ENCODE measurements at regions not wholly inside any gene's neighbourhood (a gene's known extent, or its start where the extent isn't known, plus 50 kb on each side); places are given as distances from the start of the nearest gene placed in this dataset.

DNA sequence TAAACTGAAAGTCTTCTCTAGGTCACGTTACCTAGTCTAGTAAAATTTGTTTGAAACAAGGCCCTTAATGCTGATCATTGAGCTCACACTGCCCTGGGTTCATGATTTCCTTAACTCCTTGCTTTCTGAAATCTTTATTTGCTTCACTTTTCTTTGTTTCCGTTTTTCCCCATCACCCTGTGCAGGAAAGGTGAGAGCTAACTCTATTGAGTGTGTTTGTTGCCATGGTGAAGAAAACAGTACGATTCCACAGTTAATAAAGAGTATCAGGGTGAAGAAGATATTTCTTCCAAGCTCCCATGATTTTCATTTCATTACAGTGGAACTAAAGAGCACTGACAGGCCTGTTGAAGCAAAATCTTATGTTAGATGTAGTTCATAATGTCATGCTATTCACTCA is 276.2 kb downstream of the RAP2B start:
- TF ChIP-seq RCOR1 (conservative IDR thresholded peaks at IDR 0.05; ENCODE audit: low read depth, low read length): no peak
- no peak for TF ChIP-seq ZBTB33 (IDR thresholded peaks at IDR 0.05)
- no peak for TF ChIP-seq EGR1 (IDR thresholded peaks at IDR 0.05; ENCODE audit: borderline replicate concordance in 1 of 2, low read depth in 2 of 2, low read length in 2 of 2)
- TF ChIP-seq BHLHE40 (IDR thresholded peaks at IDR 0.05; ENCODE audit: borderline replicate concordance in 1 of 2, low read depth in 2 of 2, low read length in 1 of 2): no peak
- TF ChIP-seq, protein P1, sequence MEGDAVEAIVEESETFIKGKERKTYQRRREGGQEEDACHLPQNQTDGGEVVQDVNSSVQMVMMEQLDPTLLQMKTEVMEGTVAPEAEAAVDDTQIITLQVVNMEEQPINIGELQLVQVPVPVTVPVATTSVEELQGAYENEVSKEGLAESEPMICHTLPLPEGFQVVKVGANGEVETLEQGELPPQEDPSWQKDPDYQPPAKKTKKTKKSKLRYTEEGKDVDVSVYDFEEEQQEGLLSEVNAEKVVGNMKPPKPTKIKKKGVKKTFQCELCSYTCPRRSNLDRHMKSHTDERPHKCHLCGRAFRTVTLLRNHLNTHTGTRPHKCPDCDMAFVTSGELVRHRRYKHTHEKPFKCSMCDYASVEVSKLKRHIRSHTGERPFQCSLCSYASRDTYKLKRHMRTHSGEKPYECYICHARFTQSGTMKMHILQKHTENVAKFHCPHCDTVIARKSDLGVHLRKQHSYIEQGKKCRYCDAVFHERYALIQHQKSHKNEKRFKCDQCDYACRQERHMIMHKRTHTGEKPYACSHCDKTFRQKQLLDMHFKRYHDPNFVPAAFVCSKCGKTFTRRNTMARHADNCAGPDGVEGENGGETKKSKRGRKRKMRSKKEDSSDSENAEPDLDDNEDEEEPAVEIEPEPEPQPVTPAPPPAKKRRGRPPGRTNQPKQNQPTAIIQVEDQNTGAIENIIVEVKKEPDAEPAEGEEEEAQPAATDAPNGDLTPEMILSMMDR (IDR thresholded peaks at IDR 0.05 in 2 of 3, conservative IDR thresholded peaks at IDR 0.05 in 1 of 3; ENCODE audit: control insufficient read depth in 2 of 3, extremely low read depth in 1 of 3, insufficient read depth in 1 of 3, low read depth in 3 of 3, low read length in 3 of 3): no peak
- no peak for TF ChIP-seq ZNF24 (IDR thresholded peaks at IDR 0.05)
- no peak for TF ChIP-seq CHD2 (IDR thresholded peaks at IDR 0.05; ENCODE audit: borderline replicate concordance, low read depth, low read length)
- TF ChIP-seq EED (IDR thresholded peaks at IDR 0.05; ENCODE audit: low read depth): no peak
- TF ChIP-seq, protein P2, sequence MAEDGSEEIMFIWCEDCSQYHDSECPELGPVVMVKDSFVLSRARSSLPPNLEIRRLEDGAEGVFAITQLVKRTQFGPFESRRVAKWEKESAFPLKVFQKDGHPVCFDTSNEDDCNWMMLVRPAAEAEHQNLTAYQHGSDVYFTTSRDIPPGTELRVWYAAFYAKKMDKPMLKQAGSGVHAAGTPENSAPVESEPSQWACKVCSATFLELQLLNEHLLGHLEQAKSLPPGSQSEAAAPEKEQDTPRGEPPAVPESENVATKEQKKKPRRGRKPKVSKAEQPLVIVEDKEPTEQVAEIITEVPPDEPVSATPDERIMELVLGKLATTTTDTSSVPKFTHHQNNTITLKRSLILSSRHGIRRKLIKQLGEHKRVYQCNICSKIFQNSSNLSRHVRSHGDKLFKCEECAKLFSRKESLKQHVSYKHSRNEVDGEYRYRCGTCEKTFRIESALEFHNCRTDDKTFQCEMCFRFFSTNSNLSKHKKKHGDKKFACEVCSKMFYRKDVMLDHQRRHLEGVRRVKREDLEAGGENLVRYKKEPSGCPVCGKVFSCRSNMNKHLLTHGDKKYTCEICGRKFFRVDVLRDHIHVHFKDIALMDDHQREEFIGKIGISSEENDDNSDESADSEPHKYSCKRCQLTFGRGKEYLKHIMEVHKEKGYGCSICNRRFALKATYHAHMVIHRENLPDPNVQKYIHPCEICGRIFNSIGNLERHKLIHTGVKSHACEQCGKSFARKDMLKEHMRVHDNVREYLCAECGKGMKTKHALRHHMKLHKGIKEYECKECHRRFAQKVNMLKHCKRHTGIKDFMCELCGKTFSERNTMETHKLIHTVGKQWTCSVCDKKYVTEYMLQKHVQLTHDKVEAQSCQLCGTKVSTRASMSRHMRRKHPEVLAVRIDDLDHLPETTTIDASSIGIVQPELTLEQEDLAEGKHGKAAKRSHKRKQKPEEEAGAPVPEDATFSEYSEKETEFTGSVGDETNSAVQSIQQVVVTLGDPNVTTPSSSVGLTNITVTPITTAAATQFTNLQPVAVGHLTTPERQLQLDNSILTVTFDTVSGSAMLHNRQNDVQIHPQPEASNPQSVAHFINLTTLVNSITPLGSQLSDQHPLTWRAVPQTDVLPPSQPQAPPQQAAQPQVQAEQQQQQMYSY (CRISPR knock-in tag; IDR thresholded peaks at IDR 0.05): no peak
- no peak for TF ChIP-seq ZNF274 (IDR thresholded peaks at IDR 0.05; ENCODE audit: insufficient read depth, insufficient read length)
- TF ChIP-seq USF2 (IDR thresholded peaks at IDR 0.05; ENCODE audit: borderline replicate concordance, low read depth, low read length): no peak

Data from GM12878 (cell line).